OCI-LY7 (cell line): ENCODE measurements at regions not wholly inside any gene's neighbourhood (a gene's known extent, or its start where the extent isn't known, plus 50 kb on each side); places are given as distances from the start of the nearest gene placed in this dataset.

ENCODE experiments used
- BruUV-seq: library from RNA; stranded (reverse); fragments of 400-500 nt; replicated peaks from 2 replicates; lab custom pipeline; 2021; lab: Mats Ljungman, UMichigan
- CTCF ChIA-PET: fragments of 300-600 bp; sonication (Branson Sonifier 250); formaldehyde crosslinking; loops from one replicate; lab custom pipeline; 2022; ENCODE audit warnings: antibody characterized with exemption; ENCODE audit not compliant: unreplicated experiment; lab: Charles Lee
- POLR2A ChIA-PET: fragments of 300-600 bp; sonication (Branson Sonifier 250); formaldehyde crosslinking; loops from one replicate; lab custom pipeline; 2022; ENCODE audit warnings: antibody characterized with exemption; lab: Charles Lee
- DNase-seq: peaks from one replicate; pipeline ENCODE4 v3.0.0-alpha.2; 2015; ENCODE audit warnings: low spot score
- H2AFZ ChIP-seq: fragments of 200-600 bp; sonication (generic), shearing (Covaris generic); 2 replicates; pipeline ENCODE4 v1.6.1; 2014; ENCODE audit warnings: mild to moderate bottlenecking, antibody characterized with exemption, low read length, moderate library complexity
- H3K27ac ChIP-seq: fragments of 200-600 bp; sonication (generic); 2 replicates; pipeline ENCODE4 v1.5.1; 2014; ENCODE audit warnings: mixed run types, low read depth, mild to moderate bottlenecking, moderate library complexity, low read length, inconsistent platforms; ENCODE audit not compliant: poor library complexity, severe bottlenecking
- H3K36me3 ChIP-seq: fragments of 200-600 bp; sonication (generic); 2 replicates; pipeline ENCODE4 v1.6.1; 2014; ENCODE audit warnings: mild to moderate bottlenecking, antibody characterized with exemption, low read length, moderate library complexity, mixed read lengths; ENCODE audit not compliant: insufficient read depth
- H3K4me1 ChIP-seq: fragments of 200-600 bp; sonication (generic); 2 replicates; pipeline ENCODE4 v1.5.1; 2014; ENCODE audit warnings: mild to moderate bottlenecking, low read length; ENCODE audit not compliant: insufficient read depth, poor library complexity, severe bottlenecking
- H3K4me2 ChIP-seq: fragments of 200-600 bp; sonication (generic); 2 replicates; pipeline ENCODE4 v1.6.1; 2014; ENCODE audit warnings: mild to moderate bottlenecking, low read length
- H3K4me3 ChIP-seq: fragments of 200-600 bp; sonication (generic); 2 replicates; pipeline ENCODE4 v1.5.1; 2014; ENCODE audit warnings: mild to moderate bottlenecking, low read depth, low read length; ENCODE audit not compliant: poor library complexity, severe bottlenecking
- H3K79me2 ChIP-seq: fragments of 200-600 bp; sonication (generic); 2 replicates; pipeline ENCODE4 v1.6.1; 2016; ENCODE audit warnings: low read depth, mild to moderate bottlenecking, low read length, moderate library complexity, mixed read lengths; ENCODE audit not compliant: insufficient read depth
- H3K9me2 ChIP-seq: fragments of 200-600 bp; sonication (generic); 2 replicates; pipeline ENCODE4 v1.6.1; 2016; ENCODE audit warnings: mild to moderate bottlenecking, low read length, mixed read lengths; ENCODE audit not compliant: insufficient read depth
- H3K9me3 ChIP-seq: fragments of 200-600 bp; sonication (generic); 2 replicates; pipeline ENCODE4 v1.6.1; 2014; ENCODE audit warnings: mild to moderate bottlenecking, mixed run types, low read length, mixed read lengths
- H4K20me1 ChIP-seq: fragments of 200-600 bp; sonication (generic); 2 replicates; pipeline ENCODE4 v1.6.1; 2014; ENCODE audit warnings: mild to moderate bottlenecking, antibody characterized with exemption, low read length, moderate library complexity, mixed read lengths; ENCODE audit not compliant: insufficient read depth
- CTCF ChIP-seq: fragments of 200-600 bp; sonication (generic); conservative IDR thresholded peaks from 2 replicates; pipeline ENCODE4 v1.5.1; 2014; ENCODE audit warnings: mild to moderate bottlenecking, antibody characterized with exemption, low read length, moderate library complexity, mixed read lengths
- EZH2phosphoT487 ChIP-seq: fragments of 200-600 bp; sonication (generic); IDR thresholded peaks from 2 replicates; pipeline ENCODE4 v1.6.1; 2018; ENCODE audit warnings: low read depth, borderline replicate concordance, mild to moderate bottlenecking, mixed run types, antibody characterized with exemption, low read length, moderate library complexity, mixed read lengths
- intact Hi-C: fragments of 100-400 bp; cut with micrococcal nuclease; formaldehyde crosslinking; loops from one replicate; pipeline ENCODE4 v1.10.0; 2022; ENCODE audit not compliant: unreplicated experiment

- TF ChIP-seq CTCF, result no peak
- TF ChIP-seq EZH2phosphoT487, result no peak
- H3K9me3 ChIP-seq, result no peaks in the 10 kb centered on the region
- no peaks in the 10 kb centered on the region for H3K36me3 ChIP-seq
- H3K4me2 ChIP-seq, result no peak overlapping the region
- H2AFZ ChIP-seq, result no peak overlapping the region
- no TSS peak for BruUV-seq
- CTCF ChIA-PET, result no interaction called here
- H3K4me1 ChIP-seq, result no peaks in the 10 kb centered on the region
- intact Hi-C loops, result no loop called here
- POLR2A ChIA-PET, result no interaction called here
- H3K9me2 ChIP-seq, result no peaks in the 10 kb centered on the region
- DNase-seq, result no peak
- H3K27ac ChIP-seq, result no peak overlapping the region
- no peak overlapping the region for H3K4me3 ChIP-seq
- H3K79me2 ChIP-seq, result no peaks in the 10 kb centered on the region
- H4K20me1 ChIP-seq, result no peaks in the 10 kb centered on the region
Measured at GRCh38 chr4:59127006-59127405, 2016.8 kb upstream of the IGFBP7 start.

GRCh38 chr4:59127743-59128142 is 2017.6 kb upstream of the IGFBP7 start:
- Histone ChIP-seq H3K9me2 (no peaks in the 10 kb centered on the region), H3K36me3 (no peaks in the 10 kb centered on the region), H3K4me1 (no peaks in the 10 kb centered on the region), H3K9me3 (no peaks in the 10 kb centered on the region), H3K4me2 (no peak overlapping the region), H3K4me3 (no peak overlapping the region), H2AFZ (no peak overlapping the region), H3K27ac (no peak overlapping the region), H3K79me2 (no peaks in the 10 kb centered on the region), H4K20me1 (no peaks in the 10 kb centered on the region)
- no peak for DNase-seq
- no TSS peak for BruUV-seq
- intact Hi-C loops, result no loop called here
- ChIA-PET CTCF (no interaction called here), POLR2A (no interaction called here)
- TF ChIP-seq EZH2phosphoT487 (no peak), CTCF (no peak)

GRCh38 chr4:59135248-59135985 is 2025.2 kb upstream of the IGFBP7 start:
- Histone ChIP-seq H3K36me3 (no peaks in the 10 kb centered on the region), H2AFZ (no peak overlapping the region), H3K4me3 (no peak overlapping the region), H3K4me2 (no peak overlapping the region), H4K20me1 (no peaks in the 10 kb centered on the region), H3K79me2 (no peaks in the 10 kb centered on the region), H3K9me3 (no peaks in the 10 kb centered on the region), H3K27ac (no peak overlapping the region), H3K4me1 (no peaks in the 10 kb centered on the region), H3K9me2 (no peaks in the 10 kb centered on the region)
- POLR2A ChIA-PET, result no interaction called here
- intact Hi-C loops, result no loop called here
- CTCF ChIA-PET, result no interaction called here
- BruUV-seq, result no TSS peak
- TF ChIP-seq CTCF, result no peak
- no peak for TF ChIP-seq EZH2phosphoT487
- DNase-seq, result no peak
